Heart right ventricle (tissue), 16 donors: ENCODE measurements at regions not wholly inside any gene's neighbourhood (a gene's known extent, or its start where the extent isn't known, plus 50 kb on each side); places are given as distances from the start of the nearest gene placed in this dataset.

Source experiments
- ATAC-seq, 8 donors: fragments of 200-7000 bp; cut with Tn5 transposase; one replicate each; pipeline ENCODE4 v1.9.1; 2020; ENCODE audit warnings: mild to moderate bottlenecking in 8 of 8, moderate library complexity in 8 of 8, moderate number of reproducible peaks in 1 of 8
- DNase-seq, 2 donors: peaks; one replicate each; pipeline ENCODE4 v3.0.0-alpha.2; 2020
- H3K27ac ChIP-seq, 10 donors: fragments of 200-600 bp; sonication (generic) in 2 of 10; one replicate each; pipeline versions ENCODE4 v1.5.0 to v1.8.0; 2020 to 2022; ENCODE audit warnings: mild to moderate bottlenecking in 3 of 10
- H3K27me3 ChIP-seq, 7 donors: fragments of 200-600 bp; one replicate each; pipeline ENCODE4 v1.8.0; 2021 to 2022; ENCODE audit warnings: mild to moderate bottlenecking in 2 of 7
- H3K36me3 ChIP-seq, 9 donors: fragments of 200-600 bp; sonication (generic) in 1 of 9; one replicate each; pipeline versions ENCODE4 v1.5.0 to v1.8.0; 2020 to 2022; ENCODE audit warnings: mild to moderate bottlenecking in 2 of 9
- H3K4me1 ChIP-seq, 9 donors: fragments of 200-600 bp; sonication (generic) in 1 of 9; one replicate each; pipeline versions ENCODE4 v1.5.0 to v1.8.0; 2020 to 2022; ENCODE audit warnings: mild to moderate bottlenecking in 4 of 9
- H3K4me3 ChIP-seq, 10 donors: fragments of 200-600 bp; sonication (generic) in 2 of 10; one replicate each; pipeline versions ENCODE4 v1.5.0 to v1.8.0; 2020 to 2022; ENCODE audit warnings: mild to moderate bottlenecking in 7 of 10, moderate library complexity in 2 of 10
- H3K9me3 ChIP-seq, 11 donors: fragments of 200-600 bp in 10 of 11; sonication (generic) in 2 of 11; one replicate each; pipeline versions ENCODE4 v1.5.0 to v1.8.0; 2013 to 2022; ENCODE audit warnings: mild to moderate bottlenecking in 2 of 11, control low read depth in 1 of 11, moderate library complexity in 1 of 11
- CTCF ChIP-seq, 9 donors: fragments of 200-600 bp; sonication (generic) in 2 of 9; IDR thresholded peaks; one replicate each; pipeline versions ENCODE4 v1.5.0 to v1.8.0; 2021 to 2022; ENCODE audit warnings: antibody characterized with exemption in 9 of 9, mild to moderate bottlenecking in 5 of 9, moderate library complexity in 1 of 9
- WGBS, 2 donors: extraction: QIAGEN DNeasy Blood & Tissue Kit; methylation state at CpG; one replicate each; pipeline ENCODE4 v1.1.7; 2013; ENCODE audit warnings: inconsistent platforms in 1 of 2; 5-methylcytosine and 5-hydroxymethylcytosine counted together
- intact Hi-C, 10 donors: fragments of 100-400 bp; cut with DNase I; formaldehyde crosslinking; loops; one replicate each; pipeline versions ENCODE4 v1.11.1 to v1.14.2; 2022
- donor health status: Arrhythmogenic right ventricular cardiomyopathy.
- donor health status: ischemic (EF 13 %, LVEDD 7.1; RV severe dilation, severe dysfunction).
- donor health status: healthy with polysubstance abuse.
- donor health status: DM: no; HTN: yes; CAD: no.
- donor health status: DM: no; HTN: no; CAD: no.
- donor health status: ischemic (EF 25% LVEDD 6.9; RV normal size, moderate dysfunction).
- donor health status: ischemic (EF 25% LVEDD 5.7; RV mildly dilated, moderate dysfunction).
- donor health status: healthy.
- donor health status: DM: yes; HTN: yes; CAD: no.
- donor health status: Ischemic cardiomyopathy.
- donor health status: ischemic (EF 35%, LVEDD 5.7; RV mildly dilated, moderate dysfunction).
- donor health status: nonischemic (EF 11% LVEDD 7.7; RV severe dilation, severe dysfunction).
- donor health status: DM: yes; HTN: yes; CAD: no.
- donor health status: PGD.
- donor health status: ischemic (EF 29% LVEDD 5.4; RV normal size, mild dysfunction).
- donor health status: nonischemic (EF 23%, LVEDD 6.1; RV moderate dilation, normal function).

- Histone ChIP-seq H3K4me1 (no peaks in the 10 kb centered on the region), H3K36me3 (no peaks in the 10 kb centered on the region), H3K27ac (no peak overlapping the region), H3K4me3 (no peak overlapping the region), H3K9me3 (no peaks in the 10 kb centered on the region), H3K27me3 (no peaks in the 10 kb centered on the region)
- ATAC-seq (no peak), DNase-seq (no peak)
- TF ChIP-seq CTCF (IDR thresholded peaks at IDR 0.05) = no peak
- WGBS, 2 donors = 52 to 64% methylated on average over 1 of the region's 1 CpG
- intact Hi-C loops = no loop called here
Observed at GRCh38 chr7:124652237-124652636, 113.4 kb downstream of the GPR37 start.

- Histone ChIP-seq H3K4me3 (no peak overlapping the region), H3K4me1 (no peaks in the 10 kb centered on the region), H3K27me3 (no peaks in the 10 kb centered on the region), H3K27ac (no peak overlapping the region), H3K9me3 (no peaks in the 10 kb centered on the region), H3K36me3 (no peaks in the 10 kb centered on the region)
- TF ChIP-seq CTCF (IDR thresholded peaks at IDR 0.05) = no peak
- no peak for ATAC-seq
- 74 to 77% methylated on average over 4 of the region's 4 CpGs for WGBS, 2 donors
- intact Hi-C loops = no loop called here
- no peak for DNase-seq
Observed at GRCh38 chr7:124651136-124651535, 114.5 kb downstream of the GPR37 start.

GRCh38 chr7:124649397-124650014 lies 116.1 kb downstream of the GPR37 start:
- TF ChIP-seq CTCF (IDR thresholded peaks at IDR 0.05) = no peak
- Histone ChIP-seq H3K27me3 (no peaks in the 10 kb centered on the region), H3K27ac (no peak overlapping the region), H3K4me3 (no peak overlapping the region), H3K9me3 (no peaks in the 10 kb centered on the region), H3K36me3 (no peaks in the 10 kb centered on the region), H3K4me1 (no peaks in the 10 kb centered on the region)
- no peak for ATAC-seq
- intact Hi-C loops = no loop called here
- WGBS, 2 donors = 62 to 69% methylated on average over 4 of the region's 4 CpGs
- DNase-seq = no peak

GRCh38 chr7:124647630-124648306 lies 117.8 kb downstream of the GPR37 start:
- Histone ChIP-seq H3K27ac (no peak overlapping the region), H3K27me3 (no peaks in the 10 kb centered on the region), H3K36me3 (no peaks in the 10 kb centered on the region), H3K4me3 (no peak overlapping the region), H3K9me3 (no peaks in the 10 kb centered on the region), H3K4me1 (no peaks in the 10 kb centered on the region)
- intact Hi-C loops = no loop called here
- TF ChIP-seq CTCF (IDR thresholded peaks at IDR 0.05) = no peak
- no peak for ATAC-seq
- no peak for DNase-seq
